GM12878 (cell line): ENCODE measurements at regions not wholly inside any gene's neighbourhood (a gene's known extent, or its start where the extent isn't known, plus 50 kb on each side); places are given as distances from the start of the nearest gene placed in this dataset.

ENCODE experiments used
- ATAC-seq: fragments of 200-7000 bp; cut with Tn5 transposase; 3 replicates; pipeline ENCODE4 v1.9.1; 2020; ENCODE audit warnings: mild to moderate bottlenecking, moderate library complexity
- BruUV-seq: library from RNA; stranded (reverse); fragments of 400-500 nt; replicated peaks from 2 replicates; lab custom pipeline; 2021; lab: Mats Ljungman, UMichigan
- CTCF ChIA-PET: fragments of 300-600 bp; sonication (Branson Sonifier 250); formaldehyde crosslinking; extraction: SDS; loops from one replicate; lab custom pipeline; 2021; ENCODE audit warnings: inconsistent platforms; lab: Yijun Ruan, JAX
- POLR2A ChIA-PET: fragments of 350-600 bp; formaldehyde crosslinking; extraction: SDS; loops from one replicate; lab custom pipeline; 2021; ENCODE audit warnings: inconsistent platforms; lab: Charles Lee
- RAD21 ChIA-PET: fragments of 300-600 bp; sonication (Branson Sonifier 250); formaldehyde crosslinking; loops from one replicate; lab custom pipeline; 2023; ENCODE audit warnings: antibody characterized with exemption; ENCODE audit not compliant: unreplicated experiment; lab: Charles Lee
- SMC1A ChIA-PET: fragments of 300-600 bp; sonication (Branson Sonifier 250); formaldehyde crosslinking; loops from one replicate; lab custom pipeline; 2023; ENCODE audit not compliant: unreplicated experiment, uncharacterized antibody; lab: Charles Lee
- DNase-seq: peaks from one replicate; pipeline ENCODE4 v3.0.0-alpha.2; 2011; ENCODE audit warnings: low read depth, low spot score
- FAIRE-seq: peaks from 3 replicates; lab custom pipeline; 2011; peaks lifted over from hg19 to GRCh38; lab: Jason Lieb, UNC
- H2AFZ ChIP-seq: 2 replicates; pipeline ENCODE4 v1.6.0; 2011; ENCODE audit warnings: low read depth, low read length, control low read depth; ENCODE audit not compliant: control insufficient read depth
- H3K27ac ChIP-seq: 2 replicates; pipeline ENCODE4 v1.5.1; 2011; ENCODE audit warnings: control low read depth; ENCODE audit not compliant: control insufficient read depth, insufficient read depth
- H3K27me3 ChIP-seq, 2 experiments: replicated peaks in 1 of 2; 2 replicates each; pipeline versions ENCODE4 v1.6.0 to v1.6.1; 2011; ENCODE audit warnings: low read length in 1 of 2; ENCODE audit not compliant: control insufficient read depth in 2 of 2, insufficient read depth in 2 of 2
- H3K36me3 ChIP-seq, 2 experiments: 2 replicates each; pipeline ENCODE4 v1.5.1; 2011; ENCODE audit warnings: low read length in 1 of 2; ENCODE audit not compliant: control insufficient read depth in 2 of 2, insufficient read depth in 2 of 2
- H3K4me1 ChIP-seq: 2 replicates; pipeline ENCODE4 v1.6.1; 2011; ENCODE audit warnings: mild to moderate bottlenecking, low read length, moderate library complexity, mixed read lengths; ENCODE audit not compliant: control insufficient read depth, insufficient read depth
- H3K4me2 ChIP-seq: 2 replicates; pipeline ENCODE4 v1.6.0; 2011; ENCODE audit warnings: control low read depth; ENCODE audit not compliant: control insufficient read depth, insufficient read depth
- H3K4me3 ChIP-seq: fragments of 200-600 bp; sonication (generic); 2 replicates; pipeline ENCODE4 v1.5.1; 2016
- H3K79me2 ChIP-seq: 2 replicates; pipeline ENCODE4 v1.6.0; 2011; ENCODE audit warnings: low read length; ENCODE audit not compliant: control insufficient read depth, insufficient read depth
- H3K9ac ChIP-seq: 2 replicates; pipeline ENCODE4 v1.8.0; 2011; ENCODE audit warnings: low read length, control low read depth, mixed read lengths; ENCODE audit not compliant: control insufficient read depth, insufficient read depth
- H3K9me3 ChIP-seq: replicated peaks from 3 replicates; pipeline ENCODE4 v1.5.1; 2011; ENCODE audit warnings: mild to moderate bottlenecking, low read length; ENCODE audit not compliant: control insufficient read depth, insufficient read depth
- H4K20me1 ChIP-seq: 2 replicates; pipeline ENCODE4 v1.6.0; 2011; ENCODE audit not compliant: control insufficient read depth, insufficient read depth
- CHD2 ChIP-seq: IDR thresholded peaks from 2 replicates; pipeline ENCODE4 v1.6.1; 2011; ENCODE audit warnings: low read depth, low read length, improper control_type of control experiment, borderline replicate concordance
- EGR1 ChIP-seq, 2 experiments: IDR thresholded peaks; 1 replicate in 1 of 2; 2 replicates in 1 of 2; pipeline ENCODE4 v1.6.1; 2011 to 2012; ENCODE audit warnings: low read depth in 2 of 2, low read length in 2 of 2, borderline replicate concordance in 1 of 2, mild to moderate bottlenecking in 1 of 2, moderate library complexity in 1 of 2
- LARP7 ChIP-seq: fragments of 450-650 bp; IDR thresholded peaks from 2 replicates; pipeline ENCODE4 v1.6.1; 2017; ENCODE audit warnings: mild to moderate bottlenecking
- MTA3 ChIP-seq: IDR thresholded peaks from 2 replicates; pipeline ENCODE4 v1.6.1; 2012; ENCODE audit warnings: low read length, inconsistent platforms, borderline replicate concordance
- NFYB ChIP-seq: IDR thresholded peaks from 2 replicates; pipeline ENCODE4 v1.6.1; 2011; ENCODE audit warnings: low read depth, mild to moderate bottlenecking, low read length, improper control_type of control experiment, moderate library complexity; ENCODE audit not compliant: insufficient read depth
- SP1 ChIP-seq: IDR thresholded peaks from one replicate; pipeline ENCODE4 v1.6.1; 2011; ENCODE audit warnings: low read depth, low read length
- TCF3 ChIP-seq: IDR thresholded peaks from 2 replicates; pipeline ENCODE4 v1.6.1; 2012; ENCODE audit warnings: low read depth, mild to moderate bottlenecking, low read length, borderline replicate concordance; ENCODE audit not compliant: insufficient read depth
- ZNF384 ChIP-seq: IDR thresholded peaks from 2 replicates; pipeline ENCODE4 v1.6.1; 2012; ENCODE audit warnings: low read depth, mild to moderate bottlenecking, low read length, improper control_type of control experiment, borderline replicate concordance
- ZNF622 ChIP-seq: fragments of 450-650 bp; IDR thresholded peaks from 2 replicates; pipeline ENCODE4 v1.6.1; 2017; ENCODE audit warnings: mild to moderate bottlenecking, inconsistent platforms
- WGBS: methylation state at CpG from one replicate; pipeline ENCODE4 v1.1.6; 2016; ENCODE audit warnings: low lambda C conversion rate; ENCODE audit not compliant: insufficient replicate concordance, insufficient coverage; ENCODE audit errors: missing lambda C conversion rate; 5-methylcytosine and 5-hydroxymethylcytosine counted together
- in situ Hi-C: fragments of 300-500 bp; cut with MboI; formaldehyde crosslinking; loops from 9 replicates; pipeline ENCODE4 v1.14.3; 2018; ENCODE audit warnings: mixed read lengths
- intact Hi-C: fragments of 100-400 bp; cut with micrococcal nuclease; formaldehyde crosslinking; loops from one replicate; pipeline ENCODE4 v1.14.2; 2022; ENCODE audit not compliant: unreplicated experiment
- TF ChIP-seq, protein P1 (sequence below): fragments of 150-350 bp; IDR thresholded peaks from 2 replicates; pipeline ENCODE4 v1.6.1; 2016; ENCODE audit warnings: low read depth, low read length
- TF ChIP-seq, protein P2 (sequence below), 3 experiments: IDR thresholded peaks in 2 of 3; conservative IDR thresholded peaks in 1 of 3; 2 replicates each; pipeline ENCODE4 v1.5.1; 2011; ENCODE audit warnings: low read depth in 3 of 3, low read length in 3 of 3, mild to moderate bottlenecking in 3 of 3, control low read depth in 2 of 3, moderate library complexity in 2 of 3, inconsistent platforms in 1 of 3, mixed read lengths in 1 of 3; ENCODE audit not compliant: control insufficient read depth in 2 of 3, insufficient read depth in 1 of 3; ENCODE audit errors: extremely low read depth in 1 of 3
- TF ChIP-seq, protein P3 (sequence below): fragments of 450-650 bp; IDR thresholded peaks from 2 replicates; pipeline ENCODE4 v1.6.1; 2014; ENCODE audit warnings: mild to moderate bottlenecking

DNA sequence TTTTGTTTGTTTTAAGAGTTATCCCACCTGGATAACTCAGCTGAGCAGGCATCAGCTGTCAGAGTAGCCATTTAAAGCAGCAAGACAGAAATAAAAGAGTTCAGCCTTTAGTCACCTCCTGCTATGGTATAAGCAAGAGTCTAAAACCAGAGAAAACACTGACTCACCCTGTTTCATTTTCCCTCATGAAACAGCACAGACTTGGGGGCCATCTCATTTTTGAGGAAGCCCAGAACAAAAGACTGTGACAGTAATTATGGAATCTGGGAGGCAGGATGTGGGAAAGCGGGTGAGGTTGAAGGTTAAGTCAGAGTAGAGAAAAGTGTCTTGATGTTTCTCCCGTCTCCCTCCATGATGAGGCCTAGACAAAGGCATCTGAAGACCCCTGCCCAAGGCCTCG lies 90.2 kb upstream of the FAM174A start:
- in situ Hi-C loops = loop anchor here (25.0 kb wide), 1 partner anchor 942 kb away; no protein-coding TSS in a partner anchor
- no peaks in the 10 kb centered on the region for H3K4me1 ChIP-seq
- 28% methylated on average over 3 of the region's 3 CpGs for WGBS
- SMC1A ChIA-PET = no interaction called here
- H3K79me2 ChIP-seq = no peaks in the 10 kb centered on the region
- no peaks in the 10 kb centered on the region for H3K27me3 ChIP-seq
- H4K20me1 ChIP-seq = no peaks in the 10 kb centered on the region
- TF ChIP-seq NFYB = no peak
- TF ChIP-seq, protein P1, sequence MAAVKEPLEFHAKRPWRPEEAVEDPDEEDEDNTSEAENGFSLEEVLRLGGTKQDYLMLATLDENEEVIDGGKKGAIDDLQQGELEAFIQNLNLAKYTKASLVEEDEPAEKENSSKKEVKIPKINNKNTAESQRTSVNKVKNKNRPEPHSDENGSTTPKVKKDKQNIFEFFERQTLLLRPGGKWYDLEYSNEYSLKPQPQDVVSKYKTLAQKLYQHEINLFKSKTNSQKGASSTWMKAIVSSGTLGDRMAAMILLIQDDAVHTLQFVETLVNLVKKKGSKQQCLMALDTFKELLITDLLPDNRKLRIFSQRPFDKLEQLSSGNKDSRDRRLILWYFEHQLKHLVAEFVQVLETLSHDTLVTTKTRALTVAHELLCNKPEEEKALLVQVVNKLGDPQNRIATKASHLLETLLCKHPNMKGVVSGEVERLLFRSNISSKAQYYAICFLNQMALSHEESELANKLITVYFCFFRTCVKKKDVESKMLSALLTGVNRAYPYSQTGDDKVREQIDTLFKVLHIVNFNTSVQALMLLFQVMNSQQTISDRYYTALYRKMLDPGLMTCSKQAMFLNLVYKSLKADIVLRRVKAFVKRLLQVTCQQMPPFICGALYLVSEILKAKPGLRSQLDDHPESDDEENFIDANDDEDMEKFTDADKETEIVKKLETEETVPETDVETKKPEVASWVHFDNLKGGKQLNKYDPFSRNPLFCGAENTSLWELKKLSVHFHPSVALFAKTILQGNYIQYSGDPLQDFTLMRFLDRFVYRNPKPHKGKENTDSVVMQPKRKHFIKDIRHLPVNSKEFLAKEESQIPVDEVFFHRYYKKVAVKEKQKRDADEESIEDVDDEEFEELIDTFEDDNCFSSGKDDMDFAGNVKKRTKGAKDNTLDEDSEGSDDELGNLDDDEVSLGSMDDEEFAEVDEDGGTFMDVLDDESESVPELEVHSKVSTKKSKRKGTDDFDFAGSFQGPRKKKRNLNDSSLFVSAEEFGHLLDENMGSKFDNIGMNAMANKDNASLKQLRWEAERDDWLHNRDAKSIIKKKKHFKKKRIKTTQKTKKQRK = no peak
- no peak for TF ChIP-seq EGR1 (IDR thresholded peaks at IDR 0.05; ENCODE audit: borderline replicate concordance in 1 of 2, low read depth in 2 of 2, low read length in 2 of 2)
- no peak for TF ChIP-seq SP1
- no peak for TF ChIP-seq CHD2
- TF ChIP-seq, protein P2, sequence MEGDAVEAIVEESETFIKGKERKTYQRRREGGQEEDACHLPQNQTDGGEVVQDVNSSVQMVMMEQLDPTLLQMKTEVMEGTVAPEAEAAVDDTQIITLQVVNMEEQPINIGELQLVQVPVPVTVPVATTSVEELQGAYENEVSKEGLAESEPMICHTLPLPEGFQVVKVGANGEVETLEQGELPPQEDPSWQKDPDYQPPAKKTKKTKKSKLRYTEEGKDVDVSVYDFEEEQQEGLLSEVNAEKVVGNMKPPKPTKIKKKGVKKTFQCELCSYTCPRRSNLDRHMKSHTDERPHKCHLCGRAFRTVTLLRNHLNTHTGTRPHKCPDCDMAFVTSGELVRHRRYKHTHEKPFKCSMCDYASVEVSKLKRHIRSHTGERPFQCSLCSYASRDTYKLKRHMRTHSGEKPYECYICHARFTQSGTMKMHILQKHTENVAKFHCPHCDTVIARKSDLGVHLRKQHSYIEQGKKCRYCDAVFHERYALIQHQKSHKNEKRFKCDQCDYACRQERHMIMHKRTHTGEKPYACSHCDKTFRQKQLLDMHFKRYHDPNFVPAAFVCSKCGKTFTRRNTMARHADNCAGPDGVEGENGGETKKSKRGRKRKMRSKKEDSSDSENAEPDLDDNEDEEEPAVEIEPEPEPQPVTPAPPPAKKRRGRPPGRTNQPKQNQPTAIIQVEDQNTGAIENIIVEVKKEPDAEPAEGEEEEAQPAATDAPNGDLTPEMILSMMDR (IDR thresholded peaks at IDR 0.05 in 2 of 3, conservative IDR thresholded peaks at IDR 0.05 in 1 of 3; ENCODE audit: control insufficient read depth in 2 of 3, extremely low read depth in 1 of 3, insufficient read depth in 1 of 3, low read depth in 3 of 3, low read length in 3 of 3) = no peak
- TF ChIP-seq, protein P3, sequence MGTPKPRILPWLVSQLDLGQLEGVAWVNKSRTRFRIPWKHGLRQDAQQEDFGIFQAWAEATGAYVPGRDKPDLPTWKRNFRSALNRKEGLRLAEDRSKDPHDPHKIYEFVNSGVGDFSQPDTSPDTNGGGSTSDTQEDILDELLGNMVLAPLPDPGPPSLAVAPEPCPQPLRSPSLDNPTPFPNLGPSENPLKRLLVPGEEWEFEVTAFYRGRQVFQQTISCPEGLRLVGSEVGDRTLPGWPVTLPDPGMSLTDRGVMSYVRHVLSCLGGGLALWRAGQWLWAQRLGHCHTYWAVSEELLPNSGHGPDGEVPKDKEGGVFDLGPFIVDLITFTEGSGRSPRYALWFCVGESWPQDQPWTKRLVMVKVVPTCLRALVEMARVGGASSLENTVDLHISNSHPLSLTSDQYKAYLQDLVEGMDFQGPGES = no peak
- TF ChIP-seq ZNF384 = no peak
- TF ChIP-seq LARP7 = no peak
- no peak for TF ChIP-seq TCF3
- TF ChIP-seq ZNF622 = no peak
- no peak for TF ChIP-seq MTA3
- H3K9me3 ChIP-seq = no peaks in the 10 kb centered on the region
- intact Hi-C loops = no loop called here
- H3K9ac ChIP-seq = no peak overlapping the region
- no peaks in the 10 kb centered on the region for H3K36me3 ChIP-seq
- no peak overlapping the region for H3K4me3 ChIP-seq
- no peak for DNase-seq
- H3K27ac ChIP-seq = no peak overlapping the region
- no peak; the same call in 2 of the 3 replicates for ATAC-seq
- RAD21 ChIA-PET = no interaction called here
- H2AFZ ChIP-seq = no peak overlapping the region
- no peak overlapping the region for H3K4me2 ChIP-seq
- BruUV-seq = no TSS peak
- POLR2A ChIA-PET = no interaction called here
- no peak for FAIRE-seq
- CTCF ChIA-PET = interaction anchor here (0.6 to 1.3 kb wide), 2 partner anchors 945 to 1342 kb away, joined by 3 read pairs; no protein-coding TSS in a partner anchor
